DND-41 (cell line): ENCODE measurements at regions not wholly inside any gene's neighbourhood (a gene's known extent, or its start where the extent isn't known, plus 50 kb on each side); places are given as distances from the start of the nearest gene placed in this dataset.

Source experiments
- ATAC-seq: fragments of 200-7000 bp; cut with Tn5 transposase; 3 replicates; pipeline ENCODE4 v1.9.1; 2021; ENCODE audit warnings: low read depth; ENCODE audit not compliant: insufficient read depth
- DNase-seq: peaks from one replicate; pipeline ENCODE4 v3.0.0-alpha.2; 2020
- H2AFZ ChIP-seq: 2 replicates; pipeline ENCODE4 v1.6.0; 2012; ENCODE audit warnings: low read depth, low read length
- H3K27ac ChIP-seq: 2 replicates; pipeline ENCODE4 v1.5.1; 2012; ENCODE audit warnings: low read length, inconsistent platforms
- H3K27me3 ChIP-seq: fragments of 200-600 bp; sonication (generic); 2 replicates; pipeline ENCODE4 v1.6.0; 2012; ENCODE audit warnings: low read length, mild to moderate bottlenecking, inconsistent platforms; ENCODE audit not compliant: insufficient read depth, poor library complexity
- H3K36me3 ChIP-seq: 2 replicates; pipeline ENCODE4 v1.5.1; 2012; ENCODE audit warnings: low read length, inconsistent platforms; ENCODE audit not compliant: insufficient read depth
- H3K4me1 ChIP-seq: 2 replicates; pipeline ENCODE4 v1.5.1; 2012; ENCODE audit warnings: mild to moderate bottlenecking, low read length; ENCODE audit not compliant: insufficient read depth
- H3K4me2 ChIP-seq: 2 replicates; pipeline ENCODE4 v1.6.0; 2012; ENCODE audit warnings: mild to moderate bottlenecking, moderate library complexity, low read length, inconsistent platforms; ENCODE audit not compliant: insufficient read depth
- H3K4me3 ChIP-seq, 2 experiments: fragments of 200-600 bp in 1 of 2; shearing (Covaris generic) in 1 of 2; 2 replicates each; pipeline ENCODE4 v1.5.1; 2012 to 2016; ENCODE audit warnings: inconsistent platforms in 2 of 2, low read length in 2 of 2, mild to moderate bottlenecking in 2 of 2, low read depth in 1 of 2, moderate library complexity in 1 of 2
- H3K79me2 ChIP-seq: 2 replicates; pipeline ENCODE4 v1.6.0; 2012; ENCODE audit warnings: low read length, inconsistent platforms; ENCODE audit not compliant: insufficient read depth
- H3K9ac ChIP-seq: 2 replicates; pipeline ENCODE4 v1.6.0; 2012; ENCODE audit warnings: low read depth, mild to moderate bottlenecking, inconsistent platforms, low read length, moderate library complexity
- H3K9me3 ChIP-seq: 2 replicates; pipeline ENCODE4 v1.5.1; 2012; ENCODE audit warnings: low read length, moderate library complexity, mild to moderate bottlenecking, inconsistent platforms; ENCODE audit not compliant: insufficient read depth, severe bottlenecking
- H4K20me1 ChIP-seq: 2 replicates; pipeline ENCODE4 v1.6.0; 2012; ENCODE audit warnings: low read length; ENCODE audit not compliant: insufficient read depth
- EZH2 ChIP-seq: IDR thresholded peaks from 3 replicates; pipeline ENCODE4 v1.6.1; 2012; ENCODE audit warnings: borderline replicate concordance, low read depth, mild to moderate bottlenecking, moderate library complexity, low read length, inconsistent platforms; ENCODE audit not compliant: severe bottlenecking
- TF ChIP-seq, protein P1 (sequence below): IDR thresholded peaks from 2 replicates; pipeline ENCODE4 v1.5.1; 2012; ENCODE audit warnings: borderline replicate concordance, low read length, moderate library complexity, mild to moderate bottlenecking; ENCODE audit not compliant: poor library complexity, severe bottlenecking; ENCODE audit errors: extremely low read depth

DNA sequence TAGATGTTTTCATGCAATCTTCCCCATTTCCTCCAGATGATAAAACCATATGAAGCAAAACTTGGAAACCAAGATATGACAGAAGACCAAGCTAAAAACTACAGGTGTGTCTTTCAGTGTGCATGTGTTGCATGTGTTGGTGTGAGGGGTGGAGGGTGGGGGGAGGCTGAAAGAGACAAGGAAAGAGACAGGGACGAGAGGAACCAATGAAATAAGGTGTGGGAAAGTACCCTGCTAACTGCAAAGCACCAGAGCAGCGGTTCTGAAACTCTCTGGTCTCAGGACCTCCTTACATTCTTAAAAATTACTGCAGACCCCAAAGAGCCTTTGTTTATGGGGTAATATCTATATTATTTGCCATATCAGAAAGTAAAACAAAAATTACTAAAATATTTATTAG, 87.4 kb upstream of the HIVEP3 start:
- H3K36me3 ChIP-seq = no peaks in the 10 kb centered on the region
- H3K27ac ChIP-seq = no peak overlapping the region
- H4K20me1 ChIP-seq = no peaks in the 10 kb centered on the region
- TF ChIP-seq, protein P1, sequence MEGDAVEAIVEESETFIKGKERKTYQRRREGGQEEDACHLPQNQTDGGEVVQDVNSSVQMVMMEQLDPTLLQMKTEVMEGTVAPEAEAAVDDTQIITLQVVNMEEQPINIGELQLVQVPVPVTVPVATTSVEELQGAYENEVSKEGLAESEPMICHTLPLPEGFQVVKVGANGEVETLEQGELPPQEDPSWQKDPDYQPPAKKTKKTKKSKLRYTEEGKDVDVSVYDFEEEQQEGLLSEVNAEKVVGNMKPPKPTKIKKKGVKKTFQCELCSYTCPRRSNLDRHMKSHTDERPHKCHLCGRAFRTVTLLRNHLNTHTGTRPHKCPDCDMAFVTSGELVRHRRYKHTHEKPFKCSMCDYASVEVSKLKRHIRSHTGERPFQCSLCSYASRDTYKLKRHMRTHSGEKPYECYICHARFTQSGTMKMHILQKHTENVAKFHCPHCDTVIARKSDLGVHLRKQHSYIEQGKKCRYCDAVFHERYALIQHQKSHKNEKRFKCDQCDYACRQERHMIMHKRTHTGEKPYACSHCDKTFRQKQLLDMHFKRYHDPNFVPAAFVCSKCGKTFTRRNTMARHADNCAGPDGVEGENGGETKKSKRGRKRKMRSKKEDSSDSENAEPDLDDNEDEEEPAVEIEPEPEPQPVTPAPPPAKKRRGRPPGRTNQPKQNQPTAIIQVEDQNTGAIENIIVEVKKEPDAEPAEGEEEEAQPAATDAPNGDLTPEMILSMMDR = no peak
- TF ChIP-seq EZH2 = no peak
- H3K4me3 ChIP-seq = no peak overlapping the region
- no peak overlapping the region for H3K4me2 ChIP-seq
- no peak overlapping the region for H3K9ac ChIP-seq
- ATAC-seq = no peak
- no peaks in the 10 kb centered on the region for H3K9me3 ChIP-seq
- H3K4me1 ChIP-seq = peaks cover 11% of the 10 kb centered on the region
- DNase-seq = no peak
- no peak overlapping the region for H2AFZ ChIP-seq
- peaks cover 75% of the 10 kb centered on the region for H3K79me2 ChIP-seq
- H3K27me3 ChIP-seq = no peaks in the 10 kb centered on the region

DNA sequence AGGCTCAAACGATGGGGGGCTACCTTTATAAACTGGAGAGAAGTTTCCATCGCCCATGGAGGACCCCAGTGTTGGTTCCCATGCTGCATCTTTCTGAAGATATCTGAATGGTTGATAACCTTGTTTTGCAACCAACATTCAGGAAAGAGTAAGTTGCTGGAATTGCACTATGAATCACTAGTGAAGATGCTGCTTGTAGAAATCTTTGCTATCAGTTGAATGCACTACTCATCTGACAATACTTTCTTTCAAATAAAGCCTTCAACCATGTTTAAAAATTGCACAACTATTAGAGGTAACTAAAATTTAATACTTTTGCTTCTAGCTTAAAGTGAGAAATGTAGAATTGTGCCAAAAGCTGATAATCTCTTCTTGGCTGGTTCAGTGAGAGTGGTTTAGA, 86.8 kb upstream of the HIVEP3 start:
- peaks cover 75% of the 10 kb centered on the region for H3K79me2 ChIP-seq
- no peak overlapping the region for H3K9ac ChIP-seq
- no peak overlapping the region for H3K27ac ChIP-seq
- 0 out of 2 replicates have a peak, but pooled peaks cover 6% of the 10 kb centered on the region for H3K4me1 ChIP-seq
- no peak overlapping the region for H3K4me3 ChIP-seq
- no peak overlapping the region for H3K4me2 ChIP-seq
- H4K20me1 ChIP-seq = no peaks in the 10 kb centered on the region
- H2AFZ ChIP-seq = no peak overlapping the region
- ATAC-seq (no peak), DNase-seq (no peak)
- H3K27me3 ChIP-seq = no peaks in the 10 kb centered on the region
- no peak for TF ChIP-seq EZH2
- TF ChIP-seq, protein P1 = no peak
- H3K36me3 ChIP-seq = no peaks in the 10 kb centered on the region
- no peaks in the 10 kb centered on the region for H3K9me3 ChIP-seq

DNA sequence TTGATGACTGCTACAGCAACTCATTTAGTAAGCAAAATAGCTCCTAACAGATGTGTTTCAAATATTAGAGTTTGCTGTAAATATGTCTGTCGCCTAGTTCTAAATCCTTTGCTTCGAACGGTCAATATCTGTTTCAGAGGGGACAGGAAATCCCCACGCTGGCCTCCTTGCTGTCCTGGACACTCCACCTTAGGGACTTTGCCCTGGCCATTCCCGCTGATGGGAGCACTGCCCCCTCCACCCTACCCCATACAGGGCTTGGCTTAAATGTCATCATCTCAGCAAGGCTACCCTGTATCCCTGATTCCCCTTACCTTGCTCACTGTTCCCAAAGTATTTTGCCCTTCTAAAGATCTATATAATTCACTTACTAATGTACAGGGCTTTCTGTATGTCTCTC, 86.1 kb upstream of the HIVEP3 start:
- Histone ChIP-seq H3K4me1 (0 out of 2 replicates have a peak, but pooled peaks cover 3% of the 10 kb centered on the region), H2AFZ (no peak overlapping the region), H4K20me1 (no peaks in the 10 kb centered on the region), H3K79me2 (peaks cover 75% of the 10 kb centered on the region), H3K9ac (no peak overlapping the region), H3K4me3 (no peak overlapping the region), H3K4me2 (no peak overlapping the region), H3K9me3 (no peaks in the 10 kb centered on the region), H3K27ac (no peak overlapping the region), H3K27me3 (no peaks in the 10 kb centered on the region), H3K36me3 (no peaks in the 10 kb centered on the region)
- TF ChIP-seq, protein P1 = no peak
- TF ChIP-seq EZH2 = no peak
- DNase-seq = no peak
- ATAC-seq = no peak

DNA sequence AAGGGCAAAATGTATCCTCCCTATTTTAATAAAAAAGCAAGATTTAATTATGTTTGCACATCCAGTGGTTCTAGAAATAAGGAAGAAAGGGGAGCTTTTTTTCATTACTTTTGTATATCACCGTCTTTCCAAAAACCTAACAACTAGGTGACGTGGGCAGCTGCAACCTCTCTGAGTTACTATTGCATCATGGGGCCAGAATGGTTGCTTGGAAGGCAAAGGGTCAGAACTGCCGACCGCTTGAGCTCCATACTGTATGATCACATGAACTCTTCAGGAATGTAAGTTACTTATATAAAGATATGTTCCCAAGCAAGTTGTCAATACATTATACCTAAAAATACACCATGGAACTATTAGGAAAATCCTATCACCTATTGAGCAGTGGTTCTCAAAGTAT, 85.6 kb upstream of the HIVEP3 start:
- Histone ChIP-seq H3K79me2 (peaks cover 76% of the 10 kb centered on the region), H4K20me1 (no peaks in the 10 kb centered on the region), H3K9ac (no peak overlapping the region), H3K4me3 (no peak overlapping the region), H3K9me3 (no peaks in the 10 kb centered on the region), H2AFZ (no peak overlapping the region), H3K4me2 (no peak overlapping the region), H3K4me1 (0 out of 2 replicates have a peak, but pooled peaks cover under 1% of the 10 kb centered on the region), H3K36me3 (no peaks in the 10 kb centered on the region), H3K27me3 (no peaks in the 10 kb centered on the region), H3K27ac (no peak overlapping the region)
- ATAC-seq = no peak
- DNase-seq = no peak
- no peak for TF ChIP-seq EZH2
- TF ChIP-seq, protein P1 = no peak
